Cardiac muscle cell (in vitro differentiated cells and primary cell): ENCODE measurements at regions not wholly inside any gene's neighbourhood (a gene's known extent, or its start where the extent isn't known, plus 50 kb on each side); places are given as distances from the start of the nearest gene placed in this dataset.
"Not testable (repeated sequence)": the region's sequence is repeated elsewhere in the genome, so short reads cannot be mapped to it uniquely, and the experiment has no call there.

Source experiments
- DNase-seq, 2 donors: peaks; one replicate each; pipeline versions ENCODE4 v3.0.0 to v3.0.0-alpha.2; 2010 to 2017; ENCODE audit warnings: low read depth in 1 of 2, low spot score in 1 of 2
- H3K27ac ChIP-seq: fragments of 200-600 bp; sonication (generic); 2 replicates; pipeline ENCODE4 v1.5.1; 2016
- H3K27me3 ChIP-seq: fragments of 200-600 bp; sonication (generic); 2 replicates; pipeline ENCODE4 v1.6.0; 2016; ENCODE audit warnings: control low read depth
- H3K36me3 ChIP-seq: fragments of 200-600 bp; sonication (generic); 2 replicates; pipeline ENCODE4 v1.5.1; 2016; ENCODE audit warnings: control low read depth
- H3K4me1 ChIP-seq: fragments of 200-600 bp; sonication (generic); 2 replicates; pipeline ENCODE4 v1.8.1; 2017; ENCODE audit warnings: low read depth, mild to moderate bottlenecking, mixed run types
- H3K4me3 ChIP-seq: fragments of 200-600 bp; sonication (generic); 2 replicates; pipeline ENCODE4 v1.5.1; 2016; ENCODE audit warnings: mild to moderate bottlenecking
- H3K9me3 ChIP-seq: fragments of 200-600 bp; sonication (generic); 2 replicates; pipeline ENCODE4 v1.5.1; 2017; ENCODE audit warnings: low read depth, mild to moderate bottlenecking, control low read depth
- CTCF ChIP-seq: IDR thresholded peaks from 2 replicates; pipeline ENCODE4 v1.5.1; 2012; ENCODE audit warnings: low read depth, mild to moderate bottlenecking, low read length

- H3K9me3 ChIP-seq, result no peaks in the 10 kb centered on the region
- no peaks in the 10 kb centered on the region for H3K27me3 ChIP-seq
- DNase-seq, result no peak
- no peaks in the 10 kb centered on the region for H3K36me3 ChIP-seq
- H3K4me3 ChIP-seq, result no peak overlapping the region
- peaks cover 22% of the 10 kb centered on the region for H3K4me1 ChIP-seq
- no peak overlapping the region for H3K27ac ChIP-seq
- no peak for TF ChIP-seq CTCF
Observed at GRCh38 chr5:154702477-154702876, 52.7 kb upstream of the LARP1 start.

GRCh38 chr5:154701725-154702124, 53.5 kb upstream of the LARP1 start:
- H3K4me3 ChIP-seq, H3K9me3 ChIP-seq, H3K27ac ChIP-seq, H3K36me3 ChIP-seq, H3K27me3 ChIP-seq, DNase-seq: not testable (repeated sequence)
- peaks cover 29% of the 10 kb centered on the region for H3K4me1 ChIP-seq

GRCh38 chr5:154701181-154701580, 54.0 kb upstream of the LARP1 start:
- no peak for DNase-seq
- TF ChIP-seq CTCF, result no peak
- Histone ChIP-seq H3K27ac (no peak overlapping the region), H3K4me1 (peaks cover 33% of the 10 kb centered on the region), H3K36me3 (no peaks in the 10 kb centered on the region), H3K4me3 (no peak overlapping the region), H3K27me3 (no peaks in the 10 kb centered on the region), H3K9me3 (no peaks in the 10 kb centered on the region)

- peaks cover 33% of the 10 kb centered on the region for H3K4me1 ChIP-seq
- not testable (repeated sequence) for H3K36me3 ChIP-seq, H3K4me3 ChIP-seq, H3K27ac ChIP-seq, H3K27me3 ChIP-seq, DNase-seq, H3K9me3 ChIP-seq
Observed at GRCh38 chr5:154700289-154700928, 54.8 kb upstream of the LARP1 start.

GRCh38 chr5:154698763-154699162, 56.4 kb upstream of the LARP1 start:
- no peak overlapping the region for H3K4me3 ChIP-seq
- H3K4me1 ChIP-seq, result peaks cover 33% of the 10 kb centered on the region
- H3K27me3 ChIP-seq, result no peaks in the 10 kb centered on the region
- peak; percentile 39 to 52 for DNase-seq
- peak overlapping the region; percentile 65 for H3K27ac ChIP-seq
- no peak for TF ChIP-seq CTCF
- no peaks in the 10 kb centered on the region for H3K36me3 ChIP-seq
- no peaks in the 10 kb centered on the region for H3K9me3 ChIP-seq

GRCh38 chr5:154697371-154697770, 57.8 kb upstream of the LARP1 start:
- DNase-seq, result no peak
- Histone ChIP-seq H3K27me3 (no peaks in the 10 kb centered on the region), H3K4me3 (no peak overlapping the region), H3K4me1 (peaks cover 33% of the 10 kb centered on the region), H3K36me3 (no peaks in the 10 kb centered on the region), H3K27ac (peak overlapping the region; percentile 73), H3K9me3 (no peaks in the 10 kb centered on the region)
- no peak for TF ChIP-seq CTCF

- no peak for TF ChIP-seq CTCF
- H3K9me3 ChIP-seq, result no peaks in the 10 kb centered on the region
- no peak for DNase-seq
- no peak overlapping the region for H3K4me3 ChIP-seq
- no peaks in the 10 kb centered on the region for H3K27me3 ChIP-seq
- no peaks in the 10 kb centered on the region for H3K36me3 ChIP-seq
- peak overlapping the region; percentile 73 for H3K27ac ChIP-seq
- peaks cover 33% of the 10 kb centered on the region for H3K4me1 ChIP-seq
Observed at GRCh38 chr5:154696891-154697290, 58.3 kb upstream of the LARP1 start.
